Activated naive CD4-positive, alpha-beta T cell treated with anti-CD3 and anti-CD28 coated beads for 36 hours (primary cell): ENCODE measurements at regions not wholly inside any gene's neighbourhood (a gene's known extent, or its start where the extent isn't known, plus 50 kb on each side); places are given as distances from the start of the nearest gene placed in this dataset.

Experiments used
- CTCF ChIA-PET: fragments of 350-600 bp; sonication (Branson Sonifier 250); formaldehyde crosslinking; loops from one replicate; lab custom pipeline; 2021; ENCODE audit warnings: antibody characterized with exemption; lab: Charles Lee
- DNase-seq: peaks from one replicate; pipeline ENCODE4 v3.0.0-alpha.2; 2020
- H3K27ac Mint-ChIP-seq: one replicate; pipeline ENCODE4 v1.8.0; 2021; ENCODE audit warnings: mild to moderate bottlenecking, mixed read lengths
- H3K27me3 Mint-ChIP-seq: one replicate; pipeline ENCODE4 v1.8.0; 2021; ENCODE audit warnings: low read depth, mixed read lengths
- H3K36me3 Mint-ChIP-seq: one replicate; pipeline ENCODE4 v1.8.0; 2021; ENCODE audit warnings: low read depth, mixed read lengths
- H3K4me1 Mint-ChIP-seq: one replicate; pipeline ENCODE4 v1.8.0; 2021; ENCODE audit warnings: low read depth, mixed read lengths
- H3K4me3 Mint-ChIP-seq: one replicate; pipeline ENCODE4 v1.8.0; 2021; ENCODE audit warnings: mild to moderate bottlenecking, moderate library complexity, mixed read lengths
- H3K9me3 Mint-ChIP-seq: one replicate; pipeline ENCODE4 v1.8.0; 2021; ENCODE audit warnings: mixed read lengths
- intact Hi-C: fragments of 100-400 bp; cut with micrococcal nuclease; formaldehyde crosslinking; loops from one replicate; pipeline ENCODE4 v1.15.1; 2023

DNA sequence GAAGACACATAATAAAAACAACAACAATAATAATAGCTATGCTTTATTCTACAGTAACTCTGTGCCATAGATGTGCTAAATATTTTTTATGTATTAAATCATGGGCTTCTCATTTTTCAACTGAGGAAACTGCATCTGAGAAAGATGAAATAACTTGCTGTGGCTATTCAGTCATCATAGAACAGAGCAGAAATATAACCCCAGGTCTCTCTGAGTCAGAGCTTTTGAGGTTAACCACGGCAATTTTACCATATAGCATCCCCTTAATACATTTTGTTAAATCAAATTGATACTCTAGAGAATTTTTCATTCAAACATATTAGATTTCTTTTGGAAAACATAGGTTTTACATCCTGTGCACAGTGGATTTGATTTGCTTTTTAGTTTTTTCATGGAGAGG, 586.6 kb upstream of the KLHL29 start:
- intact Hi-C loops, result no loop called here
- Mint-ChIP-seq H3K4me1 (no peaks in the 10 kb centered on the region), H3K36me3 (no peaks in the 10 kb centered on the region), H3K4me3 (no peak overlapping the region), H3K27ac (no peak overlapping the region), H3K9me3 (peaks cover 3% of the 10 kb centered on the region), H3K27me3 (no peaks in the 10 kb centered on the region)
- no peak for DNase-seq
- CTCF ChIA-PET, result no interaction called here

DNA sequence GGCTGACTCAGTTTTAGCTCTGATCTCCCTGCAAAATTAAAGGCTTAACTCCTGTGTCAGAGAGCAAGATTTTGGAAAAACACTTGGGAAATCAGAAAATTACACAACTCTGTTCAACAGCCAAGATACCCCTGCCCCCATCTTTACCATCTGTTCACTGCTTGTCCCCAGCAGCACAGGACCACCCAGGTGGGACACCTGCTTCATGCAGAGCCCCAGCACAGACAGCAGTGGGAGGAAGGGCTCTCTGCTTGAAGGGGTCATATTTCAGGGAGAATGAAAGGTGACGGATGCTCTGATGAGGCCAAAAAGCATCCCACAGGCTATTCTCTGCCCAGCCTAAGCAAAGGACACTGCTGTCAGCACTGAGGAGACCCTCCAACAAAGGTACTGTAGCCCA, 584.6 kb upstream of the KLHL29 start:
- H3K36me3 Mint-ChIP-seq, result no peaks in the 10 kb centered on the region
- H3K4me1 Mint-ChIP-seq, result no peaks in the 10 kb centered on the region
- no peak overlapping the region for H3K4me3 Mint-ChIP-seq
- intact Hi-C loops, result no loop called here
- no peaks in the 10 kb centered on the region for H3K27me3 Mint-ChIP-seq
- CTCF ChIA-PET, result interaction anchor here (0.7 kb wide), 1 partner anchor 37 kb away, joined by 3 read pairs; no protein-coding TSS in a partner anchor
- no peak overlapping the region for H3K27ac Mint-ChIP-seq
- no peak for DNase-seq
- H3K9me3 Mint-ChIP-seq, result peaks cover 8% of the 10 kb centered on the region

GRCh38 chr2:22801071-22801470, 583.9 kb upstream of the KLHL29 start:
- no peaks in the 10 kb centered on the region for H3K4me1 Mint-ChIP-seq
- H3K27ac Mint-ChIP-seq, result no peak overlapping the region
- no peak overlapping the region for H3K4me3 Mint-ChIP-seq
- CTCF ChIA-PET, result no interaction called here
- H3K9me3 Mint-ChIP-seq, result peaks cover 9% of the 10 kb centered on the region
- H3K27me3 Mint-ChIP-seq, result no peaks in the 10 kb centered on the region
- H3K36me3 Mint-ChIP-seq, result no peaks in the 10 kb centered on the region
- intact Hi-C loops, result no loop called here
- DNase-seq, result no peak

- Mint-ChIP-seq H3K36me3 (peaks cover 2% of the 10 kb centered on the region), H3K27me3 (no peaks in the 10 kb centered on the region), H3K9me3 (peaks cover 15% of the 10 kb centered on the region), H3K27ac (no peak overlapping the region), H3K4me1 (no peaks in the 10 kb centered on the region), H3K4me3 (no peak overlapping the region)
- CTCF ChIA-PET, result no interaction called here
- no peak for DNase-seq
- intact Hi-C loops, result no loop called here
Observed at GRCh38 chr2:22801970-22802369, 583.0 kb upstream of the KLHL29 start.

DNA sequence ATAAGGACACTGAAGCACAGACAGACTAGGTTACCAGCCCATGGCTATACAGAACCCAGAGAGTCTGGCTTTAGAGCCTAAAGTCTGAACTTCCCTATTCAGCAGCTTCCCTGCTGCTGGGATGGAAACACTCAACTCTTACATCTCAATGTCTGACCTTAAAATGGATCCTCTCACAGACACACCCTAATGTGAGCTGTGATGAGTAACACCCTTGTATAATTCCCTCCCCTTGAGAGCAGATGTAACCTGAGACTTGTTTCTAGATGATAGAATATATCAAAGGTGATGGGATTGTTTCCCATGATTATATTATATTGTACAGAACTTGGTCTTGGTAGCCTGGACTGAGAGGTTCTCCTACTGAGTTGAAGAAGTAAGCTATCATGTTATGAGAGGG, 577.1 kb upstream of the KLHL29 start:
- peaks cover 16% of the 10 kb centered on the region for H3K9me3 Mint-ChIP-seq
- CTCF ChIA-PET, result no interaction called here
- no peak overlapping the region for H3K4me3 Mint-ChIP-seq
- no peak for DNase-seq
- H3K27ac Mint-ChIP-seq, result no peak overlapping the region
- H3K4me1 Mint-ChIP-seq, result no peaks in the 10 kb centered on the region
- peaks cover 2% of the 10 kb centered on the region for H3K36me3 Mint-ChIP-seq
- H3K27me3 Mint-ChIP-seq, result no peaks in the 10 kb centered on the region
- intact Hi-C loops, result no loop called here

DNA sequence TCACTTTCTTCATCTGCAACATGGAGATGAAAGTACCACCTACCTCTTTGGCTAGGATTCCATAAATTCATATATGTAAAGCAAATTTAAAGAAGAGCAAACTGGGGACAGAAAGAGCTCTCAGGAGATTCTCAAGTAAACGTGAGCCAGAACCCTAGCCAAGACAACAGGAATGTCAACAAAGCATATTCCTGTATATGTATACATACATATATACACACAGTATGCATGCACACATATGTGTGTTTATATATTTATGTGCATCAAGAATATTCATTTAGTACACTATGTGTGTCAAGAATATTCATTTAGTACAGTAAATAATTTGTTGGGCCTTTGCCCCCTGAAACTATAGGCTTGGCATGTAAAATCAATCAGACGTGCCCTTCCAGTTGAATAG, 574.4 kb upstream of the KLHL29 start:
- Mint-ChIP-seq H3K4me3 (no peak overlapping the region), H3K4me1 (no peaks in the 10 kb centered on the region), H3K36me3 (peaks cover 2% of the 10 kb centered on the region), H3K9me3 (peaks cover 7% of the 10 kb centered on the region), H3K27ac (no peak overlapping the region), H3K27me3 (no peaks in the 10 kb centered on the region)
- intact Hi-C loops, result no loop called here
- CTCF ChIA-PET, result no interaction called here
- no peak for DNase-seq

GRCh38 chr2:22812065-22812680, 572.8 kb upstream of the KLHL29 start:
- Mint-ChIP-seq H3K4me3 (no peak overlapping the region), H3K9me3 (no peaks in the 10 kb centered on the region), H3K27ac (no peak overlapping the region), H3K36me3 (no peaks in the 10 kb centered on the region), H3K4me1 (no peaks in the 10 kb centered on the region), H3K27me3 (no peaks in the 10 kb centered on the region)
- intact Hi-C loops, result no loop called here
- CTCF ChIA-PET, result no interaction called here
- DNase-seq, result no peak

GRCh38 chr2:22817197-22817596, 567.8 kb upstream of the KLHL29 start:
- intact Hi-C loops, result no loop called here
- no peaks in the 10 kb centered on the region for H3K36me3 Mint-ChIP-seq
- no peaks in the 10 kb centered on the region for H3K4me1 Mint-ChIP-seq
- DNase-seq, result no peak
- peaks cover 6% of the 10 kb centered on the region for H3K27me3 Mint-ChIP-seq
- H3K27ac Mint-ChIP-seq, result no peak overlapping the region
- CTCF ChIA-PET, result no interaction called here
- H3K4me3 Mint-ChIP-seq, result no peak overlapping the region
- no peaks in the 10 kb centered on the region for H3K9me3 Mint-ChIP-seq

DNA sequence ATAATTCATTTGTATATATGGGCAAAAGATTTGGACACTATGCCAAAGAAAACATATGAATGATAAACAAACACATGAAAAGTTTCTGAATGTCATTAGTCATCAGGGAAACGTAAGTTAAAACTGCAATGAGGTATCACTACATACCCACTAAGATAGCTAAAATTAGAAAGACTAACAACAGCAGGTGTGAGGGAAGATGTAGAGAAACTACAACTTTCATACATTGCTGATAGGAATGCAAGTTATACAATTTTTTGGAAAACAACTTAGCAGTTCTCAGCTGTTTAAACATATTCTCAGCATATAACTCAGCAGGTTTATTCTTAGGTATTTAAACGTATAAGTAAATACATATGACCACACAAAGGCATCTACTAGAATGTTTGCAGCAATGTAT, 563.5 kb upstream of the KLHL29 start:
- DNase-seq, result no peak
- Mint-ChIP-seq H3K4me1 (no peaks in the 10 kb centered on the region), H3K9me3 (no peaks in the 10 kb centered on the region), H3K27me3 (peaks cover 6% of the 10 kb centered on the region), H3K27ac (no peak overlapping the region), H3K36me3 (no peaks in the 10 kb centered on the region), H3K4me3 (no peak overlapping the region)
- intact Hi-C loops, result no loop called here
- CTCF ChIA-PET, result no interaction called here

DNA sequence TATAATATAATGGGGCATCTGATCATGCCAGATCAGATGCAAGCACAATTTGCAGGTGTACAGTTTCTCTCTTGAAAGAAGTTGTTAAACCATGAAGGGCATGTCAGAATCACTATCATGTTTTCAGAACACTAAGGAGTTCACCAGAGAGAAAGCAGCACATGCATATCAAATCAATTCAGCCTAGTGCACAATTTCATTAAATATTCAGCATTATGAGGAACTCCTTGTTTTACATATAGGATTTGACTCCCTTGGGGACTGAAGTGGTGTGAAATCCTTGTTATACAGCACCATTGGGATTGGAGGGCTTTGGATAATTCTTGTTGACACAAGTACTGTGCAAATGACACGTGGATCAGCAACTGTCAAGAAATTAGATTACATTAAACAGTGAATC, 562.1 kb upstream of the KLHL29 start:
- H3K4me1 Mint-ChIP-seq, result no peaks in the 10 kb centered on the region
- intact Hi-C loops, result no loop called here

GRCh38 chr2:22824618-22825017, 560.4 kb upstream of the KLHL29 start:
- H3K27me3 Mint-ChIP-seq, result peaks cover 5% of the 10 kb centered on the region
- H3K27ac Mint-ChIP-seq, result no peak overlapping the region
- CTCF ChIA-PET, result no interaction called here
- no peak overlapping the region for H3K4me3 Mint-ChIP-seq
- no peak for DNase-seq
- no peaks in the 10 kb centered on the region for H3K36me3 Mint-ChIP-seq
- intact Hi-C loops, result no loop called here
- H3K9me3 Mint-ChIP-seq, result no peaks in the 10 kb centered on the region
- no peaks in the 10 kb centered on the region for H3K4me1 Mint-ChIP-seq

More for the DNA sequence above, 562.1 kb upstream of the KLHL29 start:
- Mint-ChIP-seq H3K9me3 (no peaks in the 10 kb centered on the region), H3K27ac (no peak overlapping the region), H3K36me3 (no peaks in the 10 kb centered on the region), H3K27me3 (peaks cover 6% of the 10 kb centered on the region), H3K4me3 (no peak overlapping the region)
- no peak for DNase-seq
- CTCF ChIA-PET, result interaction anchor here (0.6 kb wide), 1 partner anchor 318 kb away, joined by 4 read pairs; no protein-coding TSS in a partner anchor

- H3K36me3 Mint-ChIP-seq, result no peaks in the 10 kb centered on the region
- intact Hi-C loops, result no loop called here
- no peaks in the 10 kb centered on the region for H3K27me3 Mint-ChIP-seq
- H3K4me3 Mint-ChIP-seq, result no peak overlapping the region
- no peak for DNase-seq
- no peaks in the 10 kb centered on the region for H3K4me1 Mint-ChIP-seq
- H3K27ac Mint-ChIP-seq, result no peak overlapping the region
- CTCF ChIA-PET, result no interaction called here
- H3K9me3 Mint-ChIP-seq, result no peaks in the 10 kb centered on the region
Observed at GRCh38 chr2:22826703-22827102, 558.3 kb upstream of the KLHL29 start.

DNA sequence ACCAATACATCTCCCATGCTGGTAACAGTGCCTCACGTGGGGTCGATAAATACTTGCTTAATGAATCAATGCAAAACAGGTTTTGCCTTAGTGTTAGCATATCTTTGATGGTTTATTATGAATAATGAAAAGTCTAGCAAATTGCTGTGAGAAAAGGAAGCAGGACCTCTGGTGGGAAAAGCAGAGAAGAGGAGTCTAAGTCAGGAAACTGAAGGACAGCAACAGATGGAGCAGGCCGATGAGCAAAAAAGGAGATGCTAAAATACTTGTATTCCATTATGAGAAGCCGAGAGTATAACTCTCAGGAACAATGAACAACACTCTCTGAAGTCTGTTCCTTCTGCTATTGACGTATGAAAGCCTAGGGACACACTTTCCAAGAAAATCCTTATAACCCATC, 555.2 kb upstream of the KLHL29 start:
- Mint-ChIP-seq H3K9me3 (no peaks in the 10 kb centered on the region), H3K36me3 (no peaks in the 10 kb centered on the region), H3K4me1 (no peaks in the 10 kb centered on the region), H3K27me3 (no peaks in the 10 kb centered on the region), H3K4me3 (no peak overlapping the region), H3K27ac (no peak overlapping the region)
- intact Hi-C loops, result no loop called here
- DNase-seq, result no peak
- CTCF ChIA-PET, result no interaction called here
